ENCODE measurements at regions not wholly inside any gene's neighbourhood (a gene's known extent, or its start where the extent isn't known, plus 50 kb on each side); places are given as distances from the start of the nearest gene placed in this dataset.

DNA sequence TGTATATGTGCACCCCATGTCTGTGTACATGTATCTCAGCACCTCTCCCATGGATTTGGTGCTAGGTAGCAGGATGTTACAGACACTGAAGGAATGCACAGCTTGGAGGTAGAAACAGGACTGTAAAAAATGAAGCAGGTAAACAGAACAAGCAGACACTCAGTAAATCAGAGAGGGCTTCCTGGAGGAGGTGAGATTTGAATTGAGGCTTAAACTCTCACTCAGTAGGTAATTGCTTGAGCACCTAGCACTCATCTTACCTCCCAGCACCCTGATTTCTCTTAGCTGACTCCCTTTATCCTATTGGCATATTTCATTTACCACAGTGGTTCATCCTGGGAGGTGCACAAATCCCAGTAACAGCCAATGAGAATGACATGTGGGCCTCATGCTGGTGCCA is 537.9 kb upstream of the RAB6C start:
- no peak for DNase-seq

GRCh38 chr2:129443235-129443864 is 536.1 kb upstream of the RAB6C start:
- no peak for DNase-seq

- no peak for DNase-seq
Measured at GRCh38 chr2:129443865-129444739, 535.4 kb upstream of the RAB6C start.

GRCh38 chr2:129444751-129445150 is 534.7 kb upstream of the RAB6C start:
- DNase-seq = no peak

- DNase-seq = no peak
Measured at GRCh38 chr2:129456691-129457090, 522.8 kb upstream of the RAB6C start.

GRCh38 chr2:129457277-129457818 is 522.1 kb upstream of the RAB6C start:
- no peak for DNase-seq

GRCh38 chr2:129458006-129458405 is 521.5 kb upstream of the RAB6C start:
- no peak for DNase-seq

DNA sequence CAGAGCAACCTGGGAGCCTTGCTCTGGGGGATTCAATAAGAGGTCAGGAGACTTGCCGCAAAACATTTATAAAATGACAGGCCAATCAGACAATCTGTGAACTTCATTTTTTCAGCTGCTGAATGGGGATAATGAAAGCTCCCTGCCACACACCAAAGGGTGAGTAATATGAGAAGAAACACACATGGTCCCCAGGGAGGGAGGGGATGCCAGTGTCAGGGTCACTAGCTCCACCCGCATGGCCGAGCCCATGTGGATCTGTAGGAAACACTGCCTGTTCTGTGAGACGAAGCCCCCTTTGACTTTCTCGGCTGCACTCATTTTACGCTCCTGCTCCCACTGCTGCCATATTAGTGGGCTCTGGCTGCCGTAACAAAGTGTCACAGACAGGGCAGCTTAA is 521.0 kb upstream of the RAB6C start:
- no peak for DNase-seq

- no peak for DNase-seq
Measured at GRCh38 chr2:129459200-129459876, 520.1 kb upstream of the RAB6C start.

DNA sequence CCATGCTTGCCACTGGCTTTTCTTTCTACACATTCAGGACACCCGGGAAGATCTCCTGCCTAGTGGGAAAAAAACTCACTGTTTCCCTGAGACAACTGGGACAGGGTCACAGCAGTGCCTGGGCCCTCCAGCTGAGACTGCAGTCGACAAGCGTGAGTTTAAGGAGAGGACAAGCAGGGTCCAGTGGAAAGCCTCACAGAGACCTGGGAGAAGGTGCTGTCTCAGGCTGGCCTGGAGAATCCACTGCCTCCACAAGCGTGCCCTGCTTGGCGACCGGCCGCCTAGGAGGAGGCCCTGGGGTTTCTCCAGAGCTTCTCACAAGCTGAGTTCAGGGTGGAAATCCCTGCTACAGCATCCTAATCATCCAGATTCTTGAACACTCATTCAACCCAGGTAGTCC is 519.6 kb upstream of the RAB6C start:
- DNase-seq = no peak

DNA sequence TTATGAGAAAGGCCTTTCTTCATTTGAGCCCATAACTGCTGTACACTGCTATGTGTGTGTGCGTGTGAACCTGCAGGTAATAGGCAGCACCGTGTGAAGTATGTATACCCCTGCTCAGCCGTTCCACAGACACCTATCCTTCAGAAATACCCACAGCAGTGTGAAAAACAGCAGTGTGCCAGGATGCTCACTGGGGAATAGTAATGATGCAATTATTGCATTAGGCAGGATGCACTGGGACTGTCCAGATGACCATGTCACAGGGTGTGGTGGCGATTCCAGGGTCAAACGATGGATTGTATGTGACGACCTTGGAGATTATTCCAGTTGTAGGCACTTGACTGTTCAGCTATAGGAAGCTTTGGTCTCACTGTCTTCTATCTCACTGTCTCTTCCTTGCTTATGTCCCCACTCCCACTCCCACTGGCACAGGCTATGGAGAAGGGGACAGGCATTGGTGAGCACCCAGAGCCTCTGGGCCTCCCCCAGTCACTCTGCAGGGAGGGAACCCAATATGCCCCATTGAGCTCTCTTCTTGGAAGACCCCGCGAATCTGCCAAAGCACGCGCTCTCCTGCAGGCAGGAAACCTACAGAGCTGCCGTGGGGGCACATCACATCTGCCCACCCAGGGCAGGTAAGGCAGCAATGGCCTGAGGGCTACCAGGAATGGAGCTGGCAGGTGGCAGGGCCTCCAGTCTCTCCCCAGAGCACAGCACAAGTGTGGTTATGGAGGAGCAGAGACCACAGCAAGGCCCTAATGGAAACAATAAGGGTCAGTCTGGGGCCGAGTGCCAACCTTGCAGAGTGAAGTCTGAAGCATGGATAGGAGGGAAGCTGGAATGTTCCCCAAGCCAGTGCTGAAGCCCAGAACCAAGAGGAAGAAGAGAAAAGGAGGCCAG is 518.9 kb upstream of the RAB6C start:
- no peak for DNase-seq

DNA sequence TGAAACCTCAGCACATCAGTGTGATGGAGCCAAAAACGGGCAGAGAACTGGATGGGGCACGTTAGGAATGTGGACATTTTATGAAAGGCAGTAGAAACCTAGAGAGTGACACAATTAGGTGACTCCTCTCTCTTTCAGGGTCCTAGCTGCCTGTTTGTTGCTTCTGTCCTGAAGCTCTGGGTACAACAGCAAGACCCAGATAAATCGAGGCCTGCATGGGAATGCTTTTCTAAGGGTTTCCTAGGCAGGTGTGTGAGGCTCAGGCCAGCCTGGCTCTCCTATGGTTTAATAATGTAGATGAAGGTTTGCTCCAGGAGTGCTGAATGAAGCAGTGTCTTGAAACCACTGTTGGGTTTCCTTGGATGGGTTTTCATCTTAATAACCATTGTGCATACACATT is 517.1 kb upstream of the RAB6C start:
- DNase-seq = no peak

DNA sequence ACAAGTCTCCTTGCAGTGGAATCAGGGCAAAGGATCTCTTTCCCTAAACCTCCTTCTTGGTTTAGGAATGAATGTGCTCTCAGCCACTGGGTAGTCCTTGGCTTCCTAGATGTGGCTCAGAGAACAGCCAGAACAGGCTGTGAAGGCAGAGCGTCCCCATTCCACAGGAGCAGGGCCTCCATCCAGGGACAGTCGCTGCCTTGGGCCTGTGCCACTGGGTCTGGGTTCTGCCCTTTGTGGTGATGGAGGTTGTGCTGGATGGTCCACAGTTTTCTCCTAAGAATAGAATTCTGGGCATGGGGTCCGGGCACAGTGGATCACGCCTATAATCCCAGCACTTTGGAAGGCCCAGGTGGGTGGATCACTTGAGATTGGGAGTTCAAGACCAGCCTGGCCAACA is 516.5 kb upstream of the RAB6C start:
- DNase-seq = no peak

DNA sequence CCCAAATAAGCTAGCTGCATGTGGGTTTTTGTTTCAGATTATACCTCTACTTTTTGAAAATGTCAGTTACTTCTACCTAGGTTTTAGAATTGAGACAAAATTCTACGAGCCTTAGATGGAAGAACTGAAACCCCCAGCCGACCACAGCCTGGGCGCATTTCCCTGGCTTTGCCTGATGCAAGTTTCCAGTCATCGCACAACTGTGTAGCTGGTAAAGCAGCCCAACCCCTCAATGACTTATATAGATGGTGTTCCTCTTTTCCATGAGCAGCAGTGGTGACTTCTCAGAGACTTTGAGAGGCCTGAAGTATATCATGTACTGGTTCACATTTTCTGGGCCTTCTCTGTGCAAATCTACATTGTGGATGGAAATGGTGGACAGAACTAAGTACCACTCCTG is 515.4 kb upstream of the RAB6C start:
- no peak for DNase-seq

- no peak for DNase-seq
Measured at GRCh38 chr2:129464631-129465030, 514.8 kb upstream of the RAB6C start.

DNA sequence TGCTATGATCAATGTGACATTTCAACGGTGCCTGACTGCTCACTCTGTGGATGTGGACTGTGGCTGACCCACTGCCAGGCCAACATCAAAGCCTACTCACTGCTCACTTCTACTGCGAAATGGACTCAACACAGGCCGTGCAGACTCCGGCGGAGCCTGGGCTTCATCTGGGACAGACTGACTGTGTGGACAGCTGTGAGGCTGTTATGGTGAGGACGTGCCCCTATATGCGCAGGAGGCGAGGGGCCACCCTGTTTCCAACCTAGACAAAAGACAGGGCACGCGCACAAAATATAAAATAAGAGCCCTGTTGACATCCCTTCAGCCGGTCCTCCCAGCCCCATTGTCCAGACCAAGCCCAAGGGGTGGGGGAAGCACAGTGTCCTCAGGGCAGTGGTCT is 514.4 kb upstream of the RAB6C start:
- no peak for DNase-seq

DNA sequence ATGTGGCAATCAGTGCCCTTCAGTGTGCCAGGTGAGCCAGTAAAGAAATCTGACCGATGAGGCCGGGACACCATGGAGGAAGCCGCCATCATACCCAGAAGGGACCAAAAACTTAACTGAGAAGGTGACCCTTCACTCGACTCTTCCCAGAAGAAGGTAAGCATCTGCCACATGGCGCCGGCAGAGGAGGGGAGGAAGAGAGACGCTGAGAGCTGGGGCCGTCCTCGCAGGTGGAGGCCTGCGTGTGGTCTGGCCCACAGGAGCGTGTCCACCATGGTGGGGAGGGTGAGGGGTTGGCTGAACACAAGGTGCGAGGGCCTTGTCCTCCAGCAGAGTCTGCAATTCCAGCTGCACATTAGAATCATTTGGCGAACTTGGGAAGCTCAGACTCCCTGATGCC is 513.1 kb upstream of the RAB6C start:
- no peak for DNase-seq

GRCh38 chr2:129467012-129467779 is 512.3 kb upstream of the RAB6C start:
- no peak for DNase-seq

DNA sequence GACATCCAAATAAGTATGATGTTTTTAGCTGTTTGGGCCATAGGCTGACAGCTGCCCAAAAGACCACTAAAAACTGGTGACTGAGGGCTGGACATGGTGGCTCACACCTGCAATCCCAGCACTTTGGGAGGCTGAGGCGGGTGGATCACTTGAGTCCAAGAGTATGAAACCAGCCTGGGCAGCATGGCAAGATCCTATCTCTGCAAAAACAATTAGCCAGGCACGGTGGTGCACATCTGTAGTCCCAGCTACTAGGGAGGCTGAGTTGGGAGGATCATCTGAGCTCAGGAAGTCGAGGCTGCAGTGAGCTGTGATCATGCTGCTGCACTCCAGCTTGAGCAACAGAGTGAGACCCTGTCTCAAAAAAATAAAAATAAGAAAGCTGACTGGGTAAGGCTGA is 511.5 kb upstream of the RAB6C start:
- no peak for DNase-seq

DNA sequence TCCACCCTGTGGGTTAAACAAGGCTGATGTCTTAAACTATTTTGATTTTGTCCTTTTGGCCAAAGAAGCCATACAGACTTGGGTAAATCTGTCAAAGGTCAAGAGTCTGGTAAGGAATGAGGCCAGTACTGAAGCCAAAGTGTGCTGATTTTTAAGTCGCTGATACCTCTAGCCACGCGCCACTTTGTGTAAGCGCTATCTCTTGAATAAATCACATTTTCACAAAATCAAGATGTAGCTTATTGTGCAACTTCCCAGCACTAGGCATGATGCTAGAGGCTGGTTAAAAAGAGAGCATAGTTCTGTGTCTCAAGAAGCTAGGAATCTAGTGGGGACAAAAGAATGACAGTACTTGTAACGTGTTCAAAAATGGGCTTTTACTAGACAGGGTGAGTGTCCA is 510.6 kb upstream of the RAB6C start:
- no peak for DNase-seq

DNA sequence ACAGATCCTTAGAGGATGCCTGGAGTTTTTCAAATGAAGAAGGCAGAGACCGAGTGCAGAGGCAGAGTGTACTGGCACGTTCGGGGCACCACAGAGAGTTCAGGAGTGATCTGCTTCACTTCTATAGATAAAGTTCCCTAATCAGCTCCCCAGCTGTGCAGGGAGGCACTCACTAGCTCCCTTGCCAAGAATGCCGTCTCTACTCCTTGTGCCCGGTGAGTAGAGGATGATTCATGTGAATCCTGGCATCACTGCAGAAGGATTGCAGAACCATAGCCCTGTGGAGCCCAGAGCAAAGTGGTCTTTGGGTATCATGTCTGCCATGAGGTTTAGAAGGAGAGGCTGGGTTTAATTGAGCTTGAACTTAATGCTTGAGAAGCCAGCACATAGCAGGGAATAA is 510.1 kb upstream of the RAB6C start:
- no peak for DNase-seq

- no peak for DNase-seq
Measured at GRCh38 chr2:129469871-129470270, 509.6 kb upstream of the RAB6C start.

Data from activated CD4-positive, alpha-beta T cell treated with anti-CD3 and anti-CD28 coated beads, Interleukin-2, amount 50 U/mL, for 1 hour (primary cell).